HCT116 (cell line): ENCODE measurements at regions not wholly inside any gene's neighbourhood (a gene's known extent, or its start where the extent isn't known, plus 50 kb on each side); places are given as distances from the start of the nearest gene placed in this dataset.

Source experiments
- ATAC-seq: fragments of 200-7000 bp; cut with Tn5 transposase; 2 replicates; pipeline ENCODE4 v1.9.1; 2020; ENCODE audit warnings: mild to moderate bottlenecking, moderate library complexity
- BruUV-seq: library from RNA; stranded (reverse); fragments of 400-500 nt; replicated peaks from 2 replicates; lab custom pipeline; 2021; lab: Mats Ljungman, UMichigan
- CTCF ChIA-PET: fragments of 300-600 bp; sonication (Branson Sonifier 250); formaldehyde crosslinking; loops from one replicate; lab custom pipeline; 2021; ENCODE audit warnings: antibody characterized with exemption; lab: Charles Lee
- POLR2A ChIA-PET: fragments of 300-600, 350-600 bp; sonication (Branson Sonifier 250); formaldehyde crosslinking; loops from one replicate; lab custom pipeline; 2021; ENCODE audit warnings: antibody characterized with exemption; lab: Charles Lee
- RAD21 ChIA-PET, 2 experiments: fragments of 300-600 bp; sonication (Branson Sonifier 250); formaldehyde crosslinking; loops; one replicate each; lab custom pipeline; 2023; ENCODE audit warnings: low total read pairs in 2 of 2; ENCODE audit not compliant: uncharacterized antibody in 2 of 2, unreplicated experiment in 2 of 2, low non-redundant PET in 1 of 2; lab: Charles Lee
- DNase-seq: peaks from one replicate; pipeline ENCODE4 v3.0.0-alpha.2; 2010; ENCODE audit warnings: low read depth, low spot score
- H2AFZ ChIP-seq: fragments of 200-600 bp; shearing (Covaris generic), sonication (generic); 2 replicates; pipeline ENCODE4 v1.6.1; 2017; ENCODE audit warnings: low read depth, mixed run types, mixed read lengths, antibody characterized with exemption, low read length; ENCODE audit not compliant: poor library complexity, severe bottlenecking
- H3K27ac ChIP-seq: 2 replicates; pipeline ENCODE4 v1.5.1; 2012; ENCODE audit warnings: low read depth, low read length
- H3K27me3 ChIP-seq: fragments of 200-600 bp; sonication (generic); 2 replicates; pipeline ENCODE4 v1.6.1; 2016; ENCODE audit warnings: mixed run types, low read length, mixed read lengths; ENCODE audit not compliant: insufficient read depth
- H3K36me3 ChIP-seq, 2 experiments: fragments of 200-500 bp in 1 of 2; fragments of 200-600 bp in 1 of 2; sonication (Bioruptor generic) in 1 of 2; sonication (generic) in 1 of 2; 2 replicates each; pipeline versions ENCODE4 v1.5.1 to v1.6.1; 2014 to 2016; ENCODE audit warnings: low read length in 2 of 2, inconsistent platforms in 1 of 2, mixed read lengths in 1 of 2, mixed run types in 1 of 2; ENCODE audit not compliant: insufficient read depth in 2 of 2, control insufficient read depth in 1 of 2
- H3K4me1 ChIP-seq, 2 experiments: fragments of 200-600 bp in 1 of 2; sonication (generic) in 1 of 2; 2 replicates each; pipeline versions ENCODE4 v1.5.1 to v1.6.1; 2012 to 2017; ENCODE audit warnings: low read length in 2 of 2, inconsistent platforms in 1 of 2, mild to moderate bottlenecking in 1 of 2, mixed read lengths in 1 of 2, mixed run types in 1 of 2, moderate library complexity in 1 of 2; ENCODE audit not compliant: insufficient read depth in 2 of 2, control insufficient read depth in 1 of 2
- H3K4me2 ChIP-seq: fragments of 200-600 bp; sonication (generic); 2 replicates; pipeline ENCODE4 v1.6.1; 2017; ENCODE audit warnings: mixed run types, low read length, mixed read lengths
- H3K4me3 ChIP-seq, 2 experiments: fragments of 200-600 bp in 1 of 2; sonication (generic) in 1 of 2; replicated peaks in 1 of 2; 2 replicates each; pipeline ENCODE4 v1.5.1; 2011 to 2016; ENCODE audit warnings: low read length in 2 of 2, control low read depth in 1 of 2, low read depth in 1 of 2, mild to moderate bottlenecking in 1 of 2, mixed read lengths in 1 of 2, mixed run types in 1 of 2
- H3K79me2 ChIP-seq: fragments of 200-600 bp; sonication (generic); 2 replicates; pipeline ENCODE4 v1.6.1; 2017; ENCODE audit warnings: mild to moderate bottlenecking, mixed run types, low read length, moderate library complexity, mixed read lengths; ENCODE audit not compliant: insufficient read depth
- H3K9ac ChIP-seq: fragments of 200-600 bp; sonication (generic); 2 replicates; pipeline ENCODE4 v1.6.1; 2016; ENCODE audit warnings: low read length, mixed read lengths
- H3K9me2 ChIP-seq: fragments of 200-600 bp; sonication (generic), shearing (Covaris generic); 2 replicates; pipeline ENCODE4 v1.6.1; 2017; ENCODE audit warnings: mixed run types, mild to moderate bottlenecking, moderate library complexity; ENCODE audit not compliant: insufficient read depth
- H3K9me3 ChIP-seq, 2 experiments: fragments of 200-500 bp in 1 of 2; fragments of 200-600 bp in 1 of 2; sonication (Bioruptor generic) in 1 of 2; sonication (generic) in 1 of 2; 2 replicates each; pipeline ENCODE4 v1.6.1; 2014 to 2017; ENCODE audit warnings: low read length in 2 of 2, mixed read lengths in 2 of 2, inconsistent platforms in 1 of 2, low read depth in 1 of 2, mild to moderate bottlenecking in 1 of 2, mixed run types in 1 of 2, moderate library complexity in 1 of 2; ENCODE audit not compliant: control insufficient read depth in 1 of 2, insufficient read depth in 1 of 2
- H4K20me1 ChIP-seq: fragments of 200-600 bp; sonication (generic), shearing (Covaris generic); 2 replicates; pipeline ENCODE4 v1.6.1; 2017; ENCODE audit warnings: mixed run types, mild to moderate bottlenecking, moderate library complexity; ENCODE audit not compliant: insufficient read depth
- CEBPB ChIP-seq: IDR thresholded peaks from 2 replicates; pipeline ENCODE4 v1.6.1; 2012; ENCODE audit warnings: low read depth
- ELF1 ChIP-seq: IDR thresholded peaks from 2 replicates; pipeline ENCODE4 v1.6.1; 2012; ENCODE audit warnings: low read depth, borderline replicate concordance
- EZH2phosphoT487 ChIP-seq: fragments of 200-600 bp; IDR thresholded peaks from 2 replicates; pipeline ENCODE4 v1.6.1; 2018; ENCODE audit warnings: antibody characterized with exemption, borderline replicate concordance
- JUND ChIP-seq: IDR thresholded peaks from 2 replicates; pipeline ENCODE4 v1.6.1; 2012
- POLR2A ChIP-seq: IDR thresholded peaks from 2 replicates; pipeline ENCODE4 v1.7.0; 2011; ENCODE audit warnings: borderline replicate concordance; ENCODE audit not compliant: insufficient read depth, insufficient read length; ENCODE audit errors: extremely low read depth
- POLR2AphosphoS5 ChIP-seq: IDR thresholded peaks from 2 replicates; pipeline ENCODE4 v1.6.1; 2011; ENCODE audit warnings: mild to moderate bottlenecking, low read depth, low read length, moderate library complexity
- RAD21 ChIP-seq: IDR thresholded peaks from 2 replicates; pipeline ENCODE4 v1.6.1; 2012; ENCODE audit warnings: low read depth, mild to moderate bottlenecking
- SP1 ChIP-seq: IDR thresholded peaks from 2 replicates; pipeline ENCODE4 v1.6.1; 2012; ENCODE audit warnings: low read depth
- SRF ChIP-seq: IDR thresholded peaks from 2 replicates; pipeline ENCODE4 v1.6.1; 2012; ENCODE audit warnings: low read depth
- YY1 ChIP-seq: IDR thresholded peaks from 2 replicates; pipeline ENCODE4 v1.6.1; 2011; ENCODE audit warnings: low read length, low read depth, moderate library complexity, mild to moderate bottlenecking; ENCODE audit not compliant: insufficient replicate concordance; ENCODE audit errors: extremely low read depth
- ZNF274 ChIP-seq: fragments of 200-500 bp; sonication (Bioruptor generic); IDR thresholded peaks from 2 replicates; pipeline ENCODE4 v1.6.1; 2014; ENCODE audit warnings: mild to moderate bottlenecking, low read depth, low read length, inconsistent platforms
- intact Hi-C: fragments of 100-400 bp; cut with micrococcal nuclease; formaldehyde crosslinking; loops from 2 replicates; pipeline ENCODE4 v1.10.0; 2022
- TF ChIP-seq, protein P1 (sequence below), 3 experiments: fragments of 200-600 bp in 1 of 3; sonication (generic) in 1 of 3; IDR thresholded peaks in 2 of 3; conservative IDR thresholded peaks in 1 of 3; 2 replicates each; pipeline ENCODE4 v1.5.1; 2012 to 2017; ENCODE audit warnings: low read depth in 2 of 3, low read length in 2 of 3, antibody characterized with exemption in 1 of 3, borderline replicate concordance in 1 of 3, control low read depth in 1 of 3, mild to moderate bottlenecking in 1 of 3, mixed read lengths in 1 of 3, mixed run types in 1 of 3, moderate library complexity in 1 of 3; ENCODE audit not compliant: insufficient read depth in 1 of 3
- TF ChIP-seq, protein P2 (sequence below): IDR thresholded peaks from 2 replicates; pipeline ENCODE4 v1.6.1; 2012
- TF ChIP-seq, protein P3 (sequence below): IDR thresholded peaks from 2 replicates; pipeline ENCODE4 v1.6.1; 2011; ENCODE audit warnings: mild to moderate bottlenecking, low read length, moderate library complexity; ENCODE audit not compliant: insufficient replicate concordance; ENCODE audit errors: extremely low read depth

DNA sequence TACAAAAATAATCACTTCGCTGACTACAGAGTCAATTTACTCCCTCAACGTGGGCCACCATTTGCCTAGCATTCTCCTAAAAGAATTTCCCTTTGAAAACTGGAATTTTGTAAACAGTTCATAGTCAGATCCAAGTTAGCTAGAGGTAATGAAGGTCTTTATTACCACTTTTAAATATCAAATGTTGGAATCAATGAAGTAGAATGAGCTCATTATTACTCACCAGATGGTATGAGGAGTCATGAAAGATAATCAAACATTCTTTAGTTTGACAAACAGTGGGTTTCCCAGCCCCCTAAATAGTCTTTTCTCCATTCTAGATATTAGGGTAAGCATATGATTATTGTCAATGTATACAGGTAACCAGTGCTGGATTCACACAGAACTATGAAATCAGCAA lies 455.7 kb upstream of the THBS1 start:
- Histone ChIP-seq H3K4me2 (no peak overlapping the region), H3K4me3 (no peak overlapping the region), H3K9me2 (no peaks in the 10 kb centered on the region), H4K20me1 (no peaks in the 10 kb centered on the region), H3K27ac (no peak overlapping the region), H3K27me3 (no peaks in the 10 kb centered on the region), H2AFZ (no peak overlapping the region), H3K9ac (no peak overlapping the region), H3K9me3 (no peaks in the 10 kb centered on the region), H3K36me3 (no peaks in the 10 kb centered on the region), H3K4me1 (peaks cover 26 to 45% of the 10 kb centered on the region in 2 experiments), H3K79me2 (no peaks in the 10 kb centered on the region)
- intact Hi-C loops, result loop anchor here (5.0 kb wide), 1 partner anchor 632 kb away; no protein-coding TSS in a partner anchor
- no peak for ATAC-seq
- no peak for DNase-seq
- no peak for TF ChIP-seq SRF
- TF ChIP-seq SP1, result no peak
- no peak for TF ChIP-seq POLR2A
- TF ChIP-seq CEBPB, result no peak
- no peak for TF ChIP-seq POLR2AphosphoS5
- ChIA-PET RAD21 (no interaction called here), CTCF (interaction anchor here (1.2 to 1.5 kb wide), 2 partner anchors 455 to 632 kb away, joined by 6 to 9 read pairs; partner anchors contain the start of gene THBS1), POLR2A (no interaction called here)
- BruUV-seq, result no TSS peak

DNA sequence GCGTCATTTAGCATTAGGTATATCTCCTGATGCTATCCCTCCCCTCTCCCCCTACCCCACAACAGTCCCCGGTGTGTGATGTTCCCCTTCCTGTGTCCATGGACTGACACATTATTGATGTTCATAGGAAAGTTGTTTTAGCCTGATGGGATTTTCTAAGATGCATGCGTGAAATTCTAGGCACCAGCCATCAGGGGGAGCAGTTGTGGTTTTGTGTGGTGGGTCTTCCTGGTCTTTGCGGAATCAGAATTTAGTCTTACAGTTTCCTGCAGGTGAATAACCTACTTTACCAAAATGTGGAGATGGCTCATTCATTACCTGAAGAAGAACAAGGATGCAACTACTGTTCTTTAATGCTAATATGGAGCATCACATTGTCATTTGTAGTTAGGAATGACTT lies 455.0 kb upstream of the THBS1 start:
- Histone ChIP-seq H2AFZ (peak overlapping the region; percentile 80), H3K79me2 (no peaks in the 10 kb centered on the region), H3K9me2 (no peaks in the 10 kb centered on the region), H3K36me3 (no peaks in the 10 kb centered on the region), H4K20me1 (no peaks in the 10 kb centered on the region), H3K27ac (no peak overlapping the region), H3K4me1 (peaks cover 26 to 52% of the 10 kb centered on the region in 2 experiments), H3K9me3 (no peaks in the 10 kb centered on the region), H3K9ac (no peak overlapping the region), H3K4me2 (no peak overlapping the region), H3K4me3 (no peak overlapping the region), H3K27me3 (no peaks in the 10 kb centered on the region)
- TF ChIP-seq, protein P1, sequence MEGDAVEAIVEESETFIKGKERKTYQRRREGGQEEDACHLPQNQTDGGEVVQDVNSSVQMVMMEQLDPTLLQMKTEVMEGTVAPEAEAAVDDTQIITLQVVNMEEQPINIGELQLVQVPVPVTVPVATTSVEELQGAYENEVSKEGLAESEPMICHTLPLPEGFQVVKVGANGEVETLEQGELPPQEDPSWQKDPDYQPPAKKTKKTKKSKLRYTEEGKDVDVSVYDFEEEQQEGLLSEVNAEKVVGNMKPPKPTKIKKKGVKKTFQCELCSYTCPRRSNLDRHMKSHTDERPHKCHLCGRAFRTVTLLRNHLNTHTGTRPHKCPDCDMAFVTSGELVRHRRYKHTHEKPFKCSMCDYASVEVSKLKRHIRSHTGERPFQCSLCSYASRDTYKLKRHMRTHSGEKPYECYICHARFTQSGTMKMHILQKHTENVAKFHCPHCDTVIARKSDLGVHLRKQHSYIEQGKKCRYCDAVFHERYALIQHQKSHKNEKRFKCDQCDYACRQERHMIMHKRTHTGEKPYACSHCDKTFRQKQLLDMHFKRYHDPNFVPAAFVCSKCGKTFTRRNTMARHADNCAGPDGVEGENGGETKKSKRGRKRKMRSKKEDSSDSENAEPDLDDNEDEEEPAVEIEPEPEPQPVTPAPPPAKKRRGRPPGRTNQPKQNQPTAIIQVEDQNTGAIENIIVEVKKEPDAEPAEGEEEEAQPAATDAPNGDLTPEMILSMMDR (IDR thresholded peaks at IDR 0.05 in 2 of 3, conservative IDR thresholded peaks at IDR 0.05 in 1 of 3; ENCODE audit: borderline replicate concordance in 1 of 3, insufficient read depth in 1 of 3, low read depth in 2 of 3, low read length in 2 of 3), result peak; percentile 29 to 76 (median 74); a peak in 5 of 6 replicates
- TF ChIP-seq, protein P2, sequence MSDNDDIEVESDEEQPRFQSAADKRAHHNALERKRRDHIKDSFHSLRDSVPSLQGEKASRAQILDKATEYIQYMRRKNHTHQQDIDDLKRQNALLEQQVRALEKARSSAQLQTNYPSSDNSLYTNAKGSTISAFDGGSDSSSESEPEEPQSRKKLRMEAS, result no peak
- TF ChIP-seq YY1, result no peak
- TF ChIP-seq ELF1, result no peak
- TF ChIP-seq, protein P3, sequence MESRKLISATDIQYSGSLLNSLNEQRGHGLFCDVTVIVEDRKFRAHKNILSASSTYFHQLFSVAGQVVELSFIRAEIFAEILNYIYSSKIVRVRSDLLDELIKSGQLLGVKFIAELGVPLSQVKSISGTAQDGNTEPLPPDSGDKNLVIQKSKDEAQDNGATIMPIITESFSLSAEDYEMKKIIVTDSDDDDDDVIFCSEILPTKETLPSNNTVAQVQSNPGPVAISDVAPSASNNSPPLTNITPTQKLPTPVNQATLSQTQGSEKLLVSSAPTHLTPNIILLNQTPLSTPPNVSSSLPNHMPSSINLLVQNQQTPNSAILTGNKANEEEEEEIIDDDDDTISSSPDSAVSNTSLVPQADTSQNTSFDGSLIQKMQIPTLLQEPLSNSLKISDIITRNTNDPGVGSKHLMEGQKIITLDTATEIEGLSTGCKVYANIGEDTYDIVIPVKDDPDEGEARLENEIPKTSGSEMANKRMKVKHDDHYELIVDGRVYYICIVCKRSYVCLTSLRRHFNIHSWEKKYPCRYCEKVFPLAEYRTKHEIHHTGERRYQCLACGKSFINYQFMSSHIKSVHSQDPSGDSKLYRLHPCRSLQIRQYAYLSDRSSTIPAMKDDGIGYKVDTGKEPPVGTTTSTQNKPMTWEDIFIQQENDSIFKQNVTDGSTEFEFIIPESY, result no peak
- no peak for TF ChIP-seq POLR2A
- no peak for TF ChIP-seq EZH2phosphoT487
- no peak for TF ChIP-seq ZNF274
- no peak for TF ChIP-seq SP1
- no peak for TF ChIP-seq JUND
- peak; percentile 47 for TF ChIP-seq RAD21
- POLR2A ChIA-PET, result no interaction called here
- ATAC-seq (0 out of 2 replicates have a peak, but pooled peaks have one; percentile 30), DNase-seq (peak; percentile 51)
- BruUV-seq, result no TSS peak
- RAD21 ChIA-PET, result no interaction called here
- CTCF ChIA-PET, result interaction anchor here (1.2 to 1.5 kb wide), 2 partner anchors 454 to 631 kb away, joined by 6 to 9 read pairs; partner anchors contain the start of gene THBS1
- intact Hi-C loops, result loop anchor here (2.0 to 5.0 kb wide), 2 partner anchors 455 to 631 kb away; partner anchors contain the start of gene THBS1
